ENCODE measurements at regions not wholly inside any gene's neighbourhood (a gene's known extent, or its start where the extent isn't known, plus 50 kb on each side); places are given as distances from the start of the nearest gene placed in this dataset.
"Not testable (repeated sequence)": the region's sequence is repeated elsewhere in the genome, so short reads cannot be mapped to it uniquely, and the experiment has no call there.

DNA sequence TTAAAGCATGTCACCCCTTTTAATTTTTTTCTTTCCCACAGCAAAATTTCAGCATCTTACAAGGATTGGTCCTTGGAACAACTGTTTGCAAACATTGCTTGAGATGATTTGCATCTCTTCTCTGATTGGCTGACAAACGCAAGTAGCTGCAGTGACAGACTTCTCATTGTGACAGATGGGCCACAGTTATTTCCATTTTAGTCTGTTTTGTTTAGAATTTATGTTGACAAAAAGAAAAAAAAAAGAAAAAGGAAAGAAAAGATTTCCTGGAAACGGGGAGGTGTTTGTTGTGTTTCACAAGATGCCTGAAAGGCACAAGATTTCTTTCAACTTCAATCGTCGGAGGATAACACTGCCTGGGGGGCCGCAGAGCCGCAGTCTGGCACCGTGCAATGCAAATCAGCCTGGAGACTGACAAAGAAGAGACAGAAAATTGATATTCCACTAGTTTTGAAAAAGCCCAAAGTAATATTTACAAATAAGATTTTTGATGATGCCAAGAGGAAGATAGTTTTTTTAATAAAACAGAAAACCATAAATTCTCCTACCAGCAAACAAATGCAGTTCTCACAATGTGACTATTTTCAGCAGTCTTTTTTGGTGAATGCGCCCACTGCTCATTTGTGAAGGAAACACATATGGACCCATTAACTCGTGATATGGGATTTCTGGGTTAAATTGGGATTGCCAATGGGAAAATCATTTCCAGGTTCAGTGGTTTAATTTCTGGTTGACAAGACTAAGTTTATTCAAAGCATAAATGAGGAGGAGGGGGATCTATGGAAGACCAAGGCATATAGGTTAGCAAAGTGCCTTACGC, 296.2 kb upstream of the SMIM21 start:
- DNase-seq (no peak), ATAC-seq (no peak)
- intact Hi-C loops (cut with DNase I, micrococcal nuclease): no loop called here
- H3K4me3 ChIP-seq: no peak overlapping the region
- TF ChIP-seq, protein P1, sequence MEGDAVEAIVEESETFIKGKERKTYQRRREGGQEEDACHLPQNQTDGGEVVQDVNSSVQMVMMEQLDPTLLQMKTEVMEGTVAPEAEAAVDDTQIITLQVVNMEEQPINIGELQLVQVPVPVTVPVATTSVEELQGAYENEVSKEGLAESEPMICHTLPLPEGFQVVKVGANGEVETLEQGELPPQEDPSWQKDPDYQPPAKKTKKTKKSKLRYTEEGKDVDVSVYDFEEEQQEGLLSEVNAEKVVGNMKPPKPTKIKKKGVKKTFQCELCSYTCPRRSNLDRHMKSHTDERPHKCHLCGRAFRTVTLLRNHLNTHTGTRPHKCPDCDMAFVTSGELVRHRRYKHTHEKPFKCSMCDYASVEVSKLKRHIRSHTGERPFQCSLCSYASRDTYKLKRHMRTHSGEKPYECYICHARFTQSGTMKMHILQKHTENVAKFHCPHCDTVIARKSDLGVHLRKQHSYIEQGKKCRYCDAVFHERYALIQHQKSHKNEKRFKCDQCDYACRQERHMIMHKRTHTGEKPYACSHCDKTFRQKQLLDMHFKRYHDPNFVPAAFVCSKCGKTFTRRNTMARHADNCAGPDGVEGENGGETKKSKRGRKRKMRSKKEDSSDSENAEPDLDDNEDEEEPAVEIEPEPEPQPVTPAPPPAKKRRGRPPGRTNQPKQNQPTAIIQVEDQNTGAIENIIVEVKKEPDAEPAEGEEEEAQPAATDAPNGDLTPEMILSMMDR (IDR thresholded peaks at IDR 0.05): no peak
- no peaks in the 10 kb centered on the region for H3K36me3 ChIP-seq (ENCODE audit: low read depth)
- H3K4me1 ChIP-seq (ENCODE audit: low read depth): no peaks in the 10 kb centered on the region
- no peaks in the 10 kb centered on the region for H3K9me3 ChIP-seq

DNA sequence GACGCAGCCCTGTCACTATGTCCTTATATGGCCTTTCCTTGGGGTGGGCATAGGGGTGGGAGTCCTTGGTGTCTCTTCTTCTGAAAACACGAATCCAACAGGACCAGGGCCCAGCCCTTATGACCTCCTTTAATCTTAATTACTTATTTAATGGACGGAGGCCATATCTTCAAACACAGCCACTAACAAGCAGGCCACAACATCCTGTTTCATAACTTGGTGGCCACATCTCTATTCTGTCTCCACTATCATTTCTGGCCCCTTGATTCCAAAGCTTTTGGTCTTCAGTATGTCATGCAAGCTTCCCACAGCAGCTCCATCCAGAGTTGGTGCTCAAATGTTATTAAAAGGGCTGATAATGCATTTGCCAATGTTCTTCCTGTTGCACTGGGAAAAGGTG, 287.3 kb upstream of the SMIM21 start:
- intact Hi-C loops (cut with DNase I, micrococcal nuclease): no loop called here
- Histone ChIP-seq H3K4me1 (ENCODE audit: low read depth) (no peaks in the 10 kb centered on the region), H3K4me3 (no peak overlapping the region), H3K9me3 (no peaks in the 10 kb centered on the region), H3K36me3 (ENCODE audit: low read depth) (no peaks in the 10 kb centered on the region)
- no peak for DNase-seq
- TF ChIP-seq, protein P1 (IDR thresholded peaks at IDR 0.05): no peak
- no peak for ATAC-seq

DNA sequence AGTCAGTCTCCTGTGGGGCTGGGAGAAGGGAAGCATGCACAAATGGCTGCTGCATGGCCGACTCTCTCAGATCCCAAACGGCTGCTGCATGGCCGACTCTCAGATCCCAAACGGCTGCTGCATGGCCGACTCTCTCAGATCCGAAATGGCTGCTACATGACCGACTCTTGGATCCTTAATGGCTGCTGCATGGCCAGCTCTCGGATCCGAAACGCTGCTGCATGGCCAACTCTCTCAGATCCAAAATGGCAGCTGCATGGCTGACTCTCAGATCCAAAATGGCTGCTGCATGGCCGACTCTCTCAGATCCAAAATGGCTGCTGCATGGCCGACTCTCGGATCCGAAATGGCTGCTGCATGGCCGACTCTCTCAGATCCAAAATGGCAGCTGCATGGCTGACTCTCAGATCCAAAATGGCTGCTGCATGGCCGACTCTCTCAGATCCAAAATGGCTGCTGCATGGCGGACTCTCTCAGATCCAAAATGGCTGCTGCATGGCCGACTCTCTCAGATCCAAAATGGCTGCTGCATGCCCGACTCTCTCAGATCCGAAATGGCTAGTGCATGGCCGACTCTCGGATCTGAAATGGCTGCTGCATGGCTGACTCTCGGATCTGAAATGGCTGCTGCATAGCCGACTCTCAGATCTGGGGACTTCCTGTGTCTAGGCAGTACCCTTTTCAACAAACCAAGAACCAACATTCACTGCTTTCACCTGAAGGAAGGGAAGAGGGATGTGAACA, 284.8 kb upstream of the SMIM21 start:
- intact Hi-C loops (cut with DNase I, micrococcal nuclease); H3K36me3 ChIP-seq (ENCODE audit: low read depth); DNase-seq; H3K4me1 ChIP-seq (ENCODE audit: low read depth); H3K9me3 ChIP-seq; ATAC-seq; H3K4me3 ChIP-seq: not testable (repeated sequence)

DNA sequence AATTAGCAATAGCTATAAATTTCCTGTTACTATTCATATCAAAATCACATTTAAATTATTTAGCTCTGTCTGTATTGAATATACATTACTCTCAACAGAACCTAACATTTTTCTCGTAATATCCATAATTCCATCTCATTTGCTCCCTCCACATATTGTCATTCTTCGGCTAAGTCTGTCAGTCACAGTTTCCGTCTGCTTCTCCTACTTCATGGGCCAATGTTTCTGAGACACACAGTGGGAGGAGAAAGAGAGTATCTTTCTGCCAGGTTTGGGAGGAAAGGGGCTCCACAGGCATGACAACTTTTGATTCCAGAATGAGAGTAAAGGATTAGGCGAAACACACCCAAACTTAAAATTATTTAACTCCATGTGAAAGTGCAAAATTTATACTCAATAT, 273.1 kb upstream of the SMIM21 start:
- DNase-seq (no peak), ATAC-seq (no peak)
- Histone ChIP-seq H3K4me1 (ENCODE audit: low read depth) (no peaks in the 10 kb centered on the region), H3K9me3 (no peaks in the 10 kb centered on the region), H3K36me3 (ENCODE audit: low read depth) (no peaks in the 10 kb centered on the region), H3K4me3 (no peak overlapping the region)
- TF ChIP-seq, protein P1 (IDR thresholded peaks at IDR 0.05): no peak
- intact Hi-C loops (cut with DNase I, micrococcal nuclease): no loop called here

DNA sequence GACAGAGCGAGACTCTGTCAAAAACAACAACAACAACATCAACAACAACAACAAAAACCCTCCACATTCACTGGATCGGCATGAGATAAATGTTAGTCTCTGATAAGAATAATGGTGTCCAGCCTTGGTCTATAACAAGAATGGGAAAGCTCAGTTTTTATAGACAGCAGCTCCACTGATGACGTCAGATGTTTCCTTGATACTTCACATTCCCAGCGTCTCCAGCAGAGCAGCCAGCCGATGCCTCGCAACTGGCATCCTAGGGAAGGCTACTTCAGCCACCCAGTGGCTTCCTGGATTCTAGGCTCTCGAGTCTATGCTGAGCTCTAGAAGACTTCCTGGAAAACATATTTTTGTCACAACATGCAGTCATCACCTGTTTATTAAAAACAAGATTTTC, 271.4 kb upstream of the SMIM21 start:
- ATAC-seq (no peak), DNase-seq (no peak)
- TF ChIP-seq, protein P1 (IDR thresholded peaks at IDR 0.05): no peak

DNA sequence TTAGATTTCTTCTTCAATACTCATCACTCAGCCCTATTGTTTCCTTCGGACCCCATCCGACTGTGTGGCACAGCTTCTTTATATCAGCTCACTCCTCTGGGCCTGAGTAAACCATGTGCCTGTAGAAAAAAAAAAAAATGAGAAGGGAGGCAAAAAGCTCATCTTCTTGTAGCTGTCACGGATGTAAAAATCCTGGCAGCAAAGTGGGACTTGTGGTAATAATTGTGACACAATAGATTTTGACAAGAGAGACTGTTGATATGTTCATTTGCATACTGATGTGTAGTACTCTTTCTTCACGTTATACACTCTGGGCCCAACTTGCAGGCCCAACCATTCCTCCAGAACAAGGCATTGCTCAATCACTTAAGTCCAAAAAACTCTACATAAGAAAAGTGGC, 270.0 kb upstream of the SMIM21 start:
- TF ChIP-seq, protein P1 (IDR thresholded peaks at IDR 0.05): no peak

More for the DNA sequence above, 271.4 kb upstream of the SMIM21 start:
- intact Hi-C loops (cut with DNase I, micrococcal nuclease): no loop called here
- Histone ChIP-seq H3K9me3 (no peaks in the 10 kb centered on the region), H3K4me3 (no peak overlapping the region), H3K36me3 (ENCODE audit: low read depth) (no peaks in the 10 kb centered on the region), H3K4me1 (ENCODE audit: low read depth) (no peaks in the 10 kb centered on the region)

More for the DNA sequence above, 270.0 kb upstream of the SMIM21 start:
- DNase-seq: no peak
- no peaks in the 10 kb centered on the region for H3K4me1 ChIP-seq (ENCODE audit: low read depth)
- intact Hi-C loops (cut with DNase I, micrococcal nuclease): no loop called here
- no peaks in the 10 kb centered on the region for H3K9me3 ChIP-seq
- no peaks in the 10 kb centered on the region for H3K36me3 ChIP-seq (ENCODE audit: low read depth)
- H3K4me3 ChIP-seq: no peak overlapping the region
- ATAC-seq: no peak
